Left forelimb (tissue), 1 donor: ENCODE measurements at regions not wholly inside any gene's neighbourhood (a gene's known extent, or its start where the extent isn't known, plus 50 kb on each side); places are given as distances from the start of the nearest gene placed in this dataset.
"Not testable (repeated sequence)": the region's sequence is repeated elsewhere in the genome, so short reads cannot be mapped to it uniquely, and the experiment has no call there.

Experiments used
- DNase-seq: peaks from one replicate; pipeline ENCODE4 v3.0.0-alpha.2; 2018; ENCODE audit warnings: low spot score

- no peak for DNase-seq
Observed at GRCh38 chr11:90423378-90423777, 200.5 kb upstream of the CHORDC1 start.

- DNase-seq = not testable (repeated sequence)
Observed at GRCh38 chr11:90422787-90423186, 199.9 kb upstream of the CHORDC1 start.

- DNase-seq = no peak
Observed at GRCh38 chr11:90414221-90414620, 191.4 kb upstream of the CHORDC1 start.

DNA sequence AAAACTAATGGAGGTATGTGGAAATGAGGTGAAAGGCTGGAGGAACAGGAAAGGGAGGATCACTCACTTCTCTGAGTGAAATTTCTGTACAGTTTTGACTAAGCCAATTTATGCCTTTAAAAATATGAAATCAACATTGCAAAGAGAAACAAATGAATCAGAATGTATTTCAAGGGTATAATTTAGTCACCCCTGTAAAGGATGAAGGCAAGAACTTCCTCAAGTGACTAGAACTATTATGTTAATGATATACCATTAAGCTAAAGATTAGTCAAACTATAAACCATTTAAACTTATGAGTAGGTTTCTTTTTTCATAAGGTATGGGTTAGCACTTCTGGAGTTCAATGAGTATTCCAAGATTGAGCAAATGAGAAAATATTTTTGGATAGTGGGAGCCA, 184.5 kb upstream of the CHORDC1 start:
- no peak for DNase-seq

DNA sequence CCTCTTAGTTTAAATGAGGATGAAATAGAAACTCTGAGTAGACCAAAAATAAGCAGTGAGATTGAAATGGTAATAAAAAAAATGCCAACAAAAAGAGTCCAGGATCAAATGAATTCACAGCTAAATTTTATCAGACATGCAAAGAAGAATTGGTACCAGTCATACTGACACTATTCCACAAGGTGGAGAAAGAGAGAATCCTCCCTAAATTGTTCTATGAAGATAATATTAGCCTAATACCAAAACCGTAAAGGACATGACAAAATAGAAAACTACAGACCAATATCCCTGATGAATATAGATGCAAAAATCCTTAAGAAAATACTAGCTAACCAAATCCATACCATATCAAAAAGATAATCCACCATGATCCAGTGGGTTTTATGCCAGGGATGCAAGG, 169.8 kb upstream of the CHORDC1 start:
- DNase-seq = no peak

DNA sequence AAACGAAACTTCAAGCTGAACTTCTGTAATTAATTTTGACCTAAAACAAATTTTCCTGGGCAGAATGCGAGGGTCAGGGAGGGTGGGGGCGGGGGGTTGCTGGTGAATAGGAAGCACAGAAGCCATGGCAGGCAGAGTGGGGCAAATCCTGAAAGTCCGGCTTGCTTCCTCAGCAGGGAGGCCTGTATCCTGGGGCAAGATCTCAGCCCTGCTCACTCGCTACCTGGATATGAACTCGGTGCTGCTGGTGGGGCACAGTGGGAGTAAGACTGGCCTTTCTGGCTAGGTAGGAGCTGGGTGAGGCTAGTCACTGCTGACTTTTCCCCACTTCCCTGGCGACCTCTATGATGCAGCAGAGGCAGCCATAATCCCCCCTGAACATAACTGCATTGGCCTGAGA, 168.9 kb upstream of the CHORDC1 start:
- no peak for DNase-seq

- no peak for DNase-seq
Observed at GRCh38 chr11:90380206-90380605, 157.4 kb upstream of the CHORDC1 start.

DNA sequence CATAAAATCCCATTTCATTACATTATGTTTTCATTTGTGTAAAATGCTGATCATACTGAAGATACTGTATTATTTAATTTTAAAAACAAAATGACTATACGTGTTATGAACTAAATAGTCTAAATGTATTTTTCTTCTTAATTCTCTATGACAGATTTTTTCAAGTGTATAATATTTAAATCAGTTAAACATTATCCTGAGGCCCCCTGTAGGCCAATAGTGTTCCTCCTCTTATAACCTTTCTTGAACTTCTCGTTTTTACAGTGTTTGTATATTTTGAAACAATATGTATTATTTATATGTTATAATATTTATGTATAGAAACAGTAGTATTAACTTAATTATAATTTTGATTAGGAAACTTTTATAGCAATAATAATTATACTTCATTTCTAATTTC, 151.1 kb upstream of the CHORDC1 start:
- no peak for DNase-seq

- DNase-seq = no peak
Observed at GRCh38 chr11:90364527-90364926, 141.7 kb upstream of the CHORDC1 start.

DNA sequence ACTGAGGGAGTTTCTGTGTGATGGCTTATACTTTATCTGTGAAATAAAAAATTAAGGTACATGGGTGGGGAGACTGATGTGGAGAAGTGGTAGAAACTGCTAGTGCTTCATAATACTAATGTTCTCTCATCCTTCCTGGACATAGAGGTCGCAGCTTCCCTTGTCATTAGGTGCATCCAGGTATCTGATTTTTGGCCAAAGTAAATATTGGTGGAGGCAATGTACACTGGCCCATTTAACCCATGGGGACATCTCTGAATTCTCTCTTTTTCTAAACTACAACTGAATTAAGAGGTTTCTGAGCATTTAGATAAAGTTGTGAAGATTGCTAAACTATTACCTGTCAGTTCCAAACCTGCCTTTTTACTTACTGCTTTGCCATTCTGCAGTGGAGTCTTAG, 140.9 kb upstream of the CHORDC1 start:
- no peak for DNase-seq

GRCh38 chr11:90355200-90355599, 132.4 kb upstream of the CHORDC1 start:
- DNase-seq = no peak

GRCh38 chr11:90349731-90350130, 126.9 kb upstream of the CHORDC1 start:
- no peak for DNase-seq

DNA sequence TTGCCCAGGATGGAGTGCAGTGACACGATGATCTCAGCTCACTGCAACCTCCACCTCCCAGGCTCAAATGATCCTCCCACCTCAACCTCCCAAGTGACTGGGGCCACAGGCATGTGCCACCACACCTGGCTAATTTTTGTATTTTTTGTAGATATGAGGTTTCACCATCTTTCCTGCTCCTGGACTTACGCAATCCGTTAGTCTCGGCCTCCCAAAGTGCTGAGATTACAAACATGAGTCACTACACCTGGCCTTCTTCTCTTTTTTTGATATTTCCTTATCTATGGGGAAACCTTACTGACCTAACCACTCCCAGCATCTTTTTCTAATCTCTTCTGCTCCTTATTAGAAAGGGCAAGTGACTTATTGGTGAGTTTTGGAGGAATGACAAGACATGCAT, 121.7 kb upstream of the CHORDC1 start:
- DNase-seq = no peak

- no peak for DNase-seq
Observed at GRCh38 chr11:90343673-90344072, 120.8 kb upstream of the CHORDC1 start.

DNA sequence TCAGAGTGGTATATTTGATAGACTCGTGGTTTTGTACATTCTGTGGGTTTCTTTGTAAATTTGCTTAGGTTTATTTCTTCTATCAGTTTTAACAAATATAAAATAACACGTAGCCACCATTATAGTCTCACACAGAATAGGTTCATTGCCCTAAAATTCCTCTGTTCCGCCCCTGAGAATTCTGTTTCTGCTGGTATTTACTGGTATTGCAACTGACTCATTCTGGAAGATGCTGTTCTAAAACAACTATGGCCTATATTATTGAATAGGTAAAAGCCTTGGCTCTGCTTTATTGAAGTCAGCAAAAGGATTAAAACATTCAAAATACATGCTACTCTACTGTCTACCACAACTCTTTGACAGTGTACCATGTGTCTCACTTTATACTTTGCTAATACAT, 119.1 kb upstream of the CHORDC1 start:
- no peak for DNase-seq

DNA sequence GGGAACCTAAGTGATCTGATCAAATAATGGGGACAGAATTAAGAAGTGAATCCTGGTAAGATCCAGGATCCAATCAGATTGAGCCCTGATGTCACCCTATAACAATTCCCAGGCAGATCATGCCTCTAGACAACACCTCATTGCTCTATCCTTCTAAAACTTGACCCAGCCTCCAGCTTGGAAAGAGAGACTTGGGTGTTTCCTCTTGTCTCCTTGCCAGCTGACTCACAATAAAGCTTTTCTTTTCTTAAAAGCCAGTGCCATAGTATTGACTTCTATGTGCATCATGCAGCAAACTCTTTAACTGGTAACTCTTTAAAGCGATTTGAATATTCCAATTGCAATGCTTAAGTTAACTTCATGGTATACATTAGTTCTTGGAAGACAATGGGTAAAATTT, 109.6 kb upstream of the CHORDC1 start:
- DNase-seq = no peak

GRCh38 chr11:90330632-90331031, 107.8 kb upstream of the CHORDC1 start:
- no peak for DNase-seq

- no peak for DNase-seq
Observed at GRCh38 chr11:90329043-90329442, 106.2 kb upstream of the CHORDC1 start.

DNA sequence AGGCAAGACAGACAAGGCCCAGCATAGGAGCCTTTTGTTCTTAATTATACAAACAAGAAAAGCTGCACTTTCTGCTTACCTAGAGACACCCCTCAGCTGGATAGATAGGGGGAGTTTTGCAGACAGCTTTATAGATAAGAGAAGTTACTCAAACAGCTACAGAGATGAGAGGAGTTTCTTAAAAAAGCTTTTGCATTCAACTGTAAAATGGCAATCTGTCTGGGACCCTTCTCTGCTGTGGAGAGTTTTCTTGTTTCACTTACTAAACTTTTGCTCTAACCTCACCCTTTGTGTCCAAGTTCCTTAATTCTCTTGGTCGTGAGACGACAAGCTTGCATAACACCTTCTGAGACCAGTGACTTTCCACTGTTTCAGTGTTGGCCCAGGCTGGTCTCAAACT, 103.8 kb upstream of the CHORDC1 start:
- no peak for DNase-seq

- DNase-seq = no peak
Observed at GRCh38 chr11:90323289-90323688, 100.4 kb upstream of the CHORDC1 start.

DNA sequence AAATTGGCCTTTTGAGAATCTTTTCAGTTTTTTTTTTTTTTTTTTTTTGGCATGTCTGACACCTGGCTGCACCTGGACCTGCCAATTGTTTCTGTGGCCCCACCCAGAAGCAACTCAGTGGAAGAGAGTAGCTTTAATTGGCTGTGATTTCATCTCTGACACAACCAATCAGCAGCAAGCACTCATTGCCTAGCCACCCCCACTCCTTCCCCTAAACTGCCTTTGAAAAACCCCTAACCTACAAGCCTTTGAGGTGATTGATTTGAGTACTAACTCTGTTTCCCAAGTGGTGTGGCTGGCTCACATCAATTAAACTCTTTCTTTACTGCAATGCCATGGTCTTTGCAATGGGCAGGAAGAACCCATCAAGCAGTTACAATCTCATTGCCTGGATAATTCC, 98.2 kb upstream of the CHORDC1 start:
- DNase-seq = no peak

- DNase-seq = no peak
Observed at GRCh38 chr11:90318651-90319050, 95.8 kb upstream of the CHORDC1 start.

- no peak for DNase-seq
Observed at GRCh38 chr11:90310210-90310609, 87.4 kb upstream of the CHORDC1 start.

- DNase-seq = no peak
Observed at GRCh38 chr11:90309693-90310092, 86.8 kb upstream of the CHORDC1 start.

GRCh38 chr11:90294526-90294925, 71.7 kb upstream of the CHORDC1 start:
- no peak for DNase-seq
